HG02763 (cell line): ENCODE measurements at regions not wholly inside any gene's neighbourhood (a gene's known extent, or its start where the extent isn't known, plus 50 kb on each side); places are given as distances from the start of the nearest gene placed in this dataset.

Experiments
- ATAC-seq: cut with Tn5 transposase; IDR thresholded peaks from one replicate; pipeline ENCODE4 v1.9.1; 2021; ENCODE audit warnings: mild to moderate bottlenecking, moderate library complexity; ENCODE audit not compliant: unreplicated experiment

GRCh38 chr2:2566396-2567323 lies 235.6 kb upstream of the MYT1L start:
- ATAC-seq, result no peak

- no peak for ATAC-seq
These were observed 234.6 kb upstream of the MYT1L start for GRCh38 chr2:2565671-2566070.

- ATAC-seq, result no peak
These were observed 233.4 kb upstream of the MYT1L start for GRCh38 chr2:2564300-2565078.

GRCh38 chr2:2563309-2563860 lies 232.3 kb upstream of the MYT1L start:
- no peak for ATAC-seq

GRCh38 chr2:2562867-2563266 lies 231.8 kb upstream of the MYT1L start:
- ATAC-seq, result no peak

GRCh38 chr2:2561346-2562095 lies 230.4 kb upstream of the MYT1L start:
- no peak for ATAC-seq

GRCh38 chr2:2560374-2561015 lies 229.4 kb upstream of the MYT1L start:
- ATAC-seq, result no peak

GRCh38 chr2:2558476-2558875 lies 227.4 kb upstream of the MYT1L start:
- no peak for ATAC-seq

- ATAC-seq, result no peak
These were observed 226.4 kb upstream of the MYT1L start for GRCh38 chr2:2557475-2557874.

- no peak for ATAC-seq
These were observed 219.8 kb upstream of the MYT1L start for GRCh38 chr2:2550856-2551255.

GRCh38 chr2:2547911-2548310 lies 216.8 kb upstream of the MYT1L start:
- no peak for ATAC-seq

- ATAC-seq, result no peak
These were observed 216.4 kb upstream of the MYT1L start for GRCh38 chr2:2547451-2547850.

GRCh38 chr2:2546046-2546445 lies 215.0 kb upstream of the MYT1L start:
- no peak for ATAC-seq

GRCh38 chr2:2542966-2543611 lies 212.0 kb upstream of the MYT1L start:
- no peak for ATAC-seq

- ATAC-seq, result no peak
These were observed 211.2 kb upstream of the MYT1L start for GRCh38 chr2:2542316-2542715.

GRCh38 chr2:2540406-2540805 lies 209.3 kb upstream of the MYT1L start:
- ATAC-seq, result no peak

- no peak for ATAC-seq
These were observed 205.5 kb upstream of the MYT1L start for GRCh38 chr2:2536416-2537056.

- no peak for ATAC-seq
These were observed 199.3 kb upstream of the MYT1L start for GRCh38 chr2:2530334-2530733.

- no peak for ATAC-seq
These were observed 197.8 kb upstream of the MYT1L start for GRCh38 chr2:2528846-2529245.

- no peak for ATAC-seq
These were observed 196.1 kb upstream of the MYT1L start for GRCh38 chr2:2527148-2527547.
